Breast epithelium (tissue), 4 donors: ENCODE measurements at regions not wholly inside any gene's neighbourhood (a gene's known extent, or its start where the extent isn't known, plus 50 kb on each side); places are given as distances from the start of the nearest gene placed in this dataset.

ENCODE experiments used
- DNase-seq, 2 donors: peaks; one replicate each; pipeline ENCODE4 v3.0.0-alpha.2; 2019; ENCODE audit warnings: low spot score in 2 of 2
- H3K27ac ChIP-seq, 2 donors: fragments of 200-600 bp; sonication (generic) in 1 of 2; one replicate each; pipeline ENCODE4 v1.5.1; 2016 to 2019; ENCODE audit warnings: mild to moderate bottlenecking in 1 of 2
- H3K27me3 ChIP-seq, 2 donors: fragments of 200-600 bp; sonication (generic) in 1 of 2; one replicate each; pipeline versions ENCODE4 v1.5.1 to v1.6.0; 2017 to 2019; ENCODE audit warnings: control low read depth in 1 of 2, mild to moderate bottlenecking in 1 of 2
- H3K36me3 ChIP-seq: fragments of 200-600 bp; one replicate; pipeline ENCODE4 v1.5.1; 2019
- H3K4me1 ChIP-seq, 2 donors: fragments of 200-600 bp; sonication (generic); one replicate each; pipeline ENCODE4 v1.5.1; 2016 to 2019; ENCODE audit warnings: control low read depth in 1 of 2
- H3K4me3 ChIP-seq, 3 donors: fragments of 200-600 bp; sonication (generic); 1 replicate in 2 of 3; 2 replicates in 1 of 3; pipeline ENCODE4 v1.5.1; 2016 to 2019; ENCODE audit warnings: mild to moderate bottlenecking in 3 of 3, moderate library complexity in 2 of 3
- H3K9me3 ChIP-seq, 2 donors: fragments of 200-600 bp; sonication (generic) in 1 of 2; one replicate each; pipeline ENCODE4 v1.5.1; 2016 to 2019; ENCODE audit warnings: control low read depth in 1 of 2
- POLR2A ChIP-seq: fragments of 450-650 bp; IDR thresholded peaks from one replicate; pipeline ENCODE4 v1.6.1; 2016; ENCODE audit warnings: antibody characterized with exemption, mild to moderate bottlenecking, moderate library complexity
- POLR2AphosphoS5 ChIP-seq, 3 donors: sonication (generic); formaldehyde crosslinking; IDR thresholded peaks; one replicate each; pipeline ENCODE4 v1.6.1; 2017; ENCODE audit warnings: antibody characterized with exemption in 3 of 3
- intact Hi-C: fragments of 100-400 bp; cut with DNase I; formaldehyde crosslinking; loops from one replicate; pipeline ENCODE4 v1.15.1; 2023; ENCODE audit warnings: low total_unique reads
- TF ChIP-seq, protein P1 (sequence below), 3 donors: fragments of 450-650 bp; IDR thresholded peaks; one replicate each; pipeline ENCODE4 v1.5.1; 2016 to 2017; ENCODE audit warnings: antibody characterized with exemption in 3 of 3, mild to moderate bottlenecking in 3 of 3, moderate library complexity in 3 of 3

DNA sequence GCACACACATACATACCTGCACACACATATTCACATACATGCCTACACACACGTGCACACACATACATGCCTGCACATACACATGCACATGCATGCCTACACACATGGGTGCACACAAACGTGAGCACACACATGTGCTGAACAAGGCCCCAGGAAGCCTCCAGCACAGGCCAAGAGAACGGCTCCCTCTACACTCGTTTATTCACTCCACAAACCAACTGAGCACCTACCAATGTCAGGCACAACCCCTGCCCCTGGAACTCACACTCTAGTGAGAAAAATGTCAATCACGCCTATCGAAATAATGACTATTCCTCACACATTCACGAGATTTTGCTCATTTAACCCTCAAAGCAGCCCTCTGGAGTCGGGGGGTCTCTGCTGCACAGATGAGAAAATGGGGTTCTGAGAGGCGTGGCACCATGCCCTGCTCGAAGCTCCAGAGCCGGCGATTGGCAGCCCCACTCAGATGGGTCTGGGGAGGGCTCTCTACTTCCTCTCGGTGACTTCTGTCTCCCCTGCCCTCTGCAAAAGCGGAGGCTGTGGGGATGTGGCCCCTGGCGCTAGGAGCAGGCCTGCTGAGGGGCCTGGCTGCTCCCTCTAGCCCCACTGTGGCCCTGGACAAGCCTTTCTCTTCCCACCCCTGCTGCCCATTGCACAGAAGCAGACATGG is 90.2 kb upstream of the RUNX3 start:
- H3K27ac ChIP-seq = no peak overlapping the region

DNA sequence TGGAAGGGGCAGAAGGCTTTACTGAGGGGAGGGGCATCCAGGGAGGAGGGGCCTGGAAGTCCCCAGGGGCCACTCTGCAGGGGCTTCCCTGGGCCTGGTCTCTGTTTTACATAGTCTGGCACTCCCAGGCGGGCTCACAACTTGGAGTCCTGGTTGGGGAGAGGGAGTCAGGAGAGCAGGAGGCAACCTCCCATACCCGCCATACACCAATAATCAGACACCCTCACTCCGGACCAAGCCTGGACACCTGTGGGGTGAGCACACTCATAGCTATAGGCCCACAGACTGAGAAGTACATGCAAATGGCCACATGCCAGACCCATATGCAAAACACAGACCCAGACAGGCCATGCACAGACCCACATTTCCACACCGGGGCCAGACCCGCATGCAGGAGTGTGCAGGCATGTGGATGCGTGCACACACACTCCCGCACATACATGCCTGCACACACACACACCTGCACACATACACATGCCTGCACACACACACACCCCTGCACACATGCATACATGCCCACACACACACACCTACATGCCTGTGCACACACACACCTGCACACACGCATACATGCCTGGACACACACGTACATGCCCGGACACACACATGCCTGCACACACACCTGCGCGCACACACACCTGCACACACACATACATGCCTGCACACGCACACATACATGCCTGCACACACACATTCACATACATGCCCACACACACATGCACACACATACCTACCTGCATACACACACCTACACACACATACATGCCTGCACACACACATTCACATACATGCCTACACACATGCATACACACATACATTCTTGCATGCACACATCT is 89.5 kb upstream of the RUNX3 start:
- intact Hi-C loops = no loop called here
- no peaks in the 10 kb centered on the region for H3K27me3 ChIP-seq
- no peaks in the 10 kb centered on the region for H3K36me3 ChIP-seq
- H3K4me3 ChIP-seq = no peak overlapping the region
- H3K27ac ChIP-seq = no peak overlapping the region
- TF ChIP-seq POLR2AphosphoS5 (IDR thresholded peaks at IDR 0.05) = no peak
- TF ChIP-seq POLR2A = no peak
- TF ChIP-seq, protein P1, sequence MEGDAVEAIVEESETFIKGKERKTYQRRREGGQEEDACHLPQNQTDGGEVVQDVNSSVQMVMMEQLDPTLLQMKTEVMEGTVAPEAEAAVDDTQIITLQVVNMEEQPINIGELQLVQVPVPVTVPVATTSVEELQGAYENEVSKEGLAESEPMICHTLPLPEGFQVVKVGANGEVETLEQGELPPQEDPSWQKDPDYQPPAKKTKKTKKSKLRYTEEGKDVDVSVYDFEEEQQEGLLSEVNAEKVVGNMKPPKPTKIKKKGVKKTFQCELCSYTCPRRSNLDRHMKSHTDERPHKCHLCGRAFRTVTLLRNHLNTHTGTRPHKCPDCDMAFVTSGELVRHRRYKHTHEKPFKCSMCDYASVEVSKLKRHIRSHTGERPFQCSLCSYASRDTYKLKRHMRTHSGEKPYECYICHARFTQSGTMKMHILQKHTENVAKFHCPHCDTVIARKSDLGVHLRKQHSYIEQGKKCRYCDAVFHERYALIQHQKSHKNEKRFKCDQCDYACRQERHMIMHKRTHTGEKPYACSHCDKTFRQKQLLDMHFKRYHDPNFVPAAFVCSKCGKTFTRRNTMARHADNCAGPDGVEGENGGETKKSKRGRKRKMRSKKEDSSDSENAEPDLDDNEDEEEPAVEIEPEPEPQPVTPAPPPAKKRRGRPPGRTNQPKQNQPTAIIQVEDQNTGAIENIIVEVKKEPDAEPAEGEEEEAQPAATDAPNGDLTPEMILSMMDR (IDR thresholded peaks at IDR 0.05) = no peak
- no peaks in the 10 kb centered on the region for H3K9me3 ChIP-seq
- no peak for DNase-seq
- no peaks in the 10 kb centered on the region for H3K4me1 ChIP-seq

More for the DNA sequence above, 90.2 kb upstream of the RUNX3 start:
- Histone ChIP-seq H3K27me3 (no peaks in the 10 kb centered on the region), H3K4me3 (no peak overlapping the region), H3K4me1 (no peaks in the 10 kb centered on the region), H3K9me3 (no peaks in the 10 kb centered on the region), H3K36me3 (no peaks in the 10 kb centered on the region)
- intact Hi-C loops = no loop called here
- no peak for TF ChIP-seq POLR2A
- no peak for TF ChIP-seq POLR2AphosphoS5 (IDR thresholded peaks at IDR 0.05)
- TF ChIP-seq, protein P1 (IDR thresholded peaks at IDR 0.05) = no peak
- no peak for DNase-seq

DNA sequence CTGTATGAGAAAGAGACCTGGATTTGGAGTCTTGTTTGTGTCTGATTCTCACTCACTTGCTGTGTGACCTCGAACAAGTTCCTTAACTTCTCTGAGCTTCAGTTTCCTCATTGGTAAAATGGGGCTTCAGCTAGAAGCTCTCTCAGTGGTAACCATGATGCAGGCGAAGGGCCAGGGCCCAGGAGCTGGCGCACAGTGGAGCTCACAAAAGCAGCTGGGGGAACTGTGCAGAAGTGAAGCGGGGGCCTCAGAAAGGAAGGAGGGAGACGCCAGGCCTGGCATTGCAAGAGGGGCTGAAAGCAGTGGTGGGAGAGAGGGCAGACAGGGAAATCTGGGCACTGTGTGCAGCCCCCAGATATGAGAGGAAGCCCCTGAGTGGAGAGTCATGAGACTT is 88.9 kb upstream of the RUNX3 start:
- intact Hi-C loops = no loop called here
- H3K27me3 ChIP-seq = no peaks in the 10 kb centered on the region
- no peaks in the 10 kb centered on the region for H3K4me1 ChIP-seq
- no peak overlapping the region for H3K4me3 ChIP-seq
- no peaks in the 10 kb centered on the region for H3K36me3 ChIP-seq
- no peaks in the 10 kb centered on the region for H3K9me3 ChIP-seq
- H3K27ac ChIP-seq = no peak overlapping the region
- no peak for TF ChIP-seq POLR2A
- DNase-seq = no peak

DNA sequence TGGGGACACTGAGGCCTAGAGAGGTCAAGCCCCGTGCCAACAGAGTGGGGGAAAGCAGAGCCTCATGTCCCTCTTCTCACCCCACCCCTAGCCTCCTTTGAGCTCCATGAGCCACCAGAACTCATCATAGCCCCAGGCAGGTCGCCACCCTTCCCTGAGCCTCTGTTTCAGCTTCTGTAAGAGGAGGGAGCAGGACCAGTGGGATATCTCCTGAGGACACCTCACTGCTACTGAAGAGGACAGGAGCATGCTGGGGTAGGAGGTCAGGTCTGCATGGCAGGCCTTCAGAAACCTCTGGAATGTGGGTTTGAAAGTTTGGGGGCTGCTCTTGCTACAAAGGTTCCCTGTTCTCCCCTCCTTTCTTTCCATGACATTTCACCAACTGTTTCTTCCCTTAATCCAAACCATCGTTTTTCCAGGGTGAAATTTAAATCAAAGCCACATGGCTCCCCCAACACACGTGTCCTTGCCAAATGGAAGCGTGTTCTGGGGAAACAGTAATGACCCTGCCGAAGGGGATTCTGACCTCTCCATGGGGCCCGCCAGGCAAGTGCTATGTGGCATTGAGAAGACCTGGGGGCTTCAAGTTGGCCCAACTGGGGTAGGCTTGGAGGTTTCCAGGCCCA is 88.1 kb upstream of the RUNX3 start:
- TF ChIP-seq POLR2A (no peak), POLR2AphosphoS5 (IDR thresholded peaks at IDR 0.05) (no peak)
- TF ChIP-seq, protein P1 (IDR thresholded peaks at IDR 0.05) = no peak
- Histone ChIP-seq H3K27ac (peak overlapping the region in 1 of 2 donors; percentile 32), H3K4me1 (no peaks in the 10 kb centered on the region), H3K9me3 (no peaks in the 10 kb centered on the region), H3K4me3 (no peak overlapping the region), H3K27me3 (no peaks in the 10 kb centered on the region), H3K36me3 (no peaks in the 10 kb centered on the region)
- intact Hi-C loops = no loop called here
- no peak for DNase-seq

DNA sequence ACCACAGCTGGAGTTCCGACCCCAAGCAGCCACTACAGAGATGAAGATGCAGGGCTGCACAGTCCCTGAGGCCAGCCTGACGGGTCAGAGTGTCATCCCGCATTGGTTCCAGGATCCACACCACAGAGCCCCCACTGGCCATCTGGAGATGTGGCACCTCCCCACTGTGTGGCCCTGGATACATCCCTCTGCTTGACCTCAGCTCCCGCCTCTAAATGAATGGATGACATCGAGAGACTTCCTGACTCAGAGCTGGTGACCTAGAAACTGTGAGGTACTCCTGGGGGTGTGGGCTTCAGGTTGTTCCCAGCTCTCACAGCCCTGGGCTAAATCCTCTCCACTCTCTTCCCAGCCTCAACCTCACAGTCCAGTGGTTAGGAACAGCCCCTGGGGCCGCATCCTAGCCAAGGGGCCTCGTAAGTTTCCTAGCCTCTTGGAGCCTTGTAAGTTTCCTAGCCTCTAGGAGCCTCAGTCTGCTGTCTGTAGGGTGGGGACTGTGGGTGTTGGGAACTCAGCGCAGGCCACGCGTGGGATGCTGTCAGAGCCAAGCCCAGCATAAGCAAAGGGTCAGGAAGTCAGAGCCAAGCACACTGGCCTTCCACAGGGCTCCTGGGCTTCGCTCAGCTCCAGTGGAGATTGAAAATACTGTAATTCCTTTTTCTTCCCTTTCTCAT is 87.5 kb upstream of the RUNX3 start:
- DNase-seq = no peak
- Histone ChIP-seq H3K36me3 (no peaks in the 10 kb centered on the region), H3K4me3 (no peak overlapping the region), H3K9me3 (no peaks in the 10 kb centered on the region), H3K4me1 (no peaks in the 10 kb centered on the region), H3K27ac (peak overlapping the region in 1 of 2 donors; percentile 32), H3K27me3 (no peaks in the 10 kb centered on the region)
- intact Hi-C loops = no loop called here
- TF ChIP-seq POLR2AphosphoS5 (IDR thresholded peaks at IDR 0.05) (no peak), POLR2A (no peak)
- TF ChIP-seq, protein P1 (IDR thresholded peaks at IDR 0.05) = no peak
